Activated T-cell treated with anti-CD3 and anti-CD28 coated beads, Interleukin-2, amount 50 U/mL, for 72 hours (primary cell): ENCODE measurements at regions not wholly inside any gene's neighbourhood (a gene's known extent, or its start where the extent isn't known, plus 50 kb on each side); places are given as distances from the start of the nearest gene placed in this dataset.

ENCODE experiments used
- ATAC-seq, 2 donors: fragments of 150-1000 bp; cut with Tn5 transposase; replicated peaks in 1 of 2; 2 replicates each; pipeline ENCODE4 v1.10.0; 2021; ENCODE audit warnings: moderate library complexity in 2 of 2, mild to moderate bottlenecking in 1 of 2
- DNase-seq, 2 donors: peaks; one replicate each; pipeline ENCODE4 v3.0.0; 2021 to 2022; ENCODE audit warnings: mixed read lengths in 1 of 2
- H3K27ac Mint-ChIP-seq: one replicate; pipeline ENCODE4 v1.8.0; 2022; ENCODE audit warnings: mild to moderate bottlenecking, moderate library complexity, mixed read lengths
- H3K27me3 Mint-ChIP-seq: one replicate; pipeline ENCODE4 v1.8.0; 2022; ENCODE audit warnings: low read depth, mixed read lengths
- H3K36me3 Mint-ChIP-seq, 2 donors: one replicate each; pipeline ENCODE4 v1.8.0; 2022; ENCODE audit warnings: mixed read lengths in 2 of 2, mild to moderate bottlenecking in 1 of 2; ENCODE audit not compliant: insufficient read depth in 2 of 2
- H3K4me1 Mint-ChIP-seq: one replicate; pipeline ENCODE4 v1.8.0; 2022; ENCODE audit warnings: low read depth, mixed read lengths
- H3K4me3 Mint-ChIP-seq, 2 donors: one replicate each; pipeline ENCODE4 v1.8.0; 2022; ENCODE audit warnings: mild to moderate bottlenecking in 2 of 2, mixed read lengths in 2 of 2, moderate library complexity in 2 of 2
- H3K9me3 Mint-ChIP-seq, 2 donors: one replicate each; pipeline ENCODE4 v1.8.0; 2022; ENCODE audit warnings: mixed read lengths in 2 of 2

DNA sequence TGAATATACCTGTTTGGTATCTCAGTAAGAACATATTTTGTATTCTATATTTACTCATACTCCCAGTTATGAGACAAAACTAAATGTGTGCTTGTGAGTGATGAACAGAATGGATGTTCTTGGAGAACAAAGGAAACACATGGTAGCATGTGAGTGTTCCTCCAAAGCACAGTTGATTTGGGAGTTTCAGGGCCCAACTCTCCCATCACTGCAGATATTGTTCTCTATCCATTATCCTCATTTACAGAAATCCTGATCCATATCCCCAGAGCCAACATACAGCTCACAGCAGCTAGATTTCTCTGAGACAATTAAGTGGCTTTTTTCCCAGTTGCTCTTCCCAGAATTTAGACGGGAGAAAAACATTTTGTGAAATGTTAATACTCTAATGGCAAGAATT is 75.6 kb upstream of the MAPRE2 start:
- Mint-ChIP-seq H3K36me3 (no peaks in the 10 kb centered on the region), H3K4me1 (no peaks in the 10 kb centered on the region), H3K27me3 (peaks cover 4% of the 10 kb centered on the region), H3K9me3 (no peaks in the 10 kb centered on the region), H3K4me3 (no peak overlapping the region), H3K27ac (no peak overlapping the region)
- ATAC-seq (no peak), DNase-seq (no peak)

DNA sequence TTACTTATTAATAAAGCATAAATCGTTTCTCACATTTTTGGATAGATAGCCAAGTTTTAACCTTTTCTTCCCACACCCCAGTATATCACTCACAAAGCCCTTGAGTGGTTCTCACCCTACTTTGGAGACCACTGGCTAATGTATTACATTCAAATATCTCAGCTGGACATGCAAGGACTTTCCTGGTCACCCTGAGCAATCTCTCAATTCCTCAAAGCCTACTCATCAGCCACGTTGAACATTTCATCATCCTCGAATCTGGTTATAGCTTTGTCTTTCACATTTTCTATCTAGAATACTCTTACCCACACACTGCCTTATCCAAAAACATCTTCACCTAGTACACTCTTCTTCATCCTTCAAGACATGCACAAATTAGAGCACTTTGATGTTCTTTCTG is 71.1 kb upstream of the MAPRE2 start:
- Mint-ChIP-seq H3K27ac (no peak overlapping the region), H3K36me3 (no peaks in the 10 kb centered on the region), H3K4me3 (no peak overlapping the region), H3K27me3 (peaks cover 17% of the 10 kb centered on the region), H3K4me1 (no peaks in the 10 kb centered on the region), H3K9me3 (no peaks in the 10 kb centered on the region)
- ATAC-seq: no peak
- DNase-seq: no peak

DNA sequence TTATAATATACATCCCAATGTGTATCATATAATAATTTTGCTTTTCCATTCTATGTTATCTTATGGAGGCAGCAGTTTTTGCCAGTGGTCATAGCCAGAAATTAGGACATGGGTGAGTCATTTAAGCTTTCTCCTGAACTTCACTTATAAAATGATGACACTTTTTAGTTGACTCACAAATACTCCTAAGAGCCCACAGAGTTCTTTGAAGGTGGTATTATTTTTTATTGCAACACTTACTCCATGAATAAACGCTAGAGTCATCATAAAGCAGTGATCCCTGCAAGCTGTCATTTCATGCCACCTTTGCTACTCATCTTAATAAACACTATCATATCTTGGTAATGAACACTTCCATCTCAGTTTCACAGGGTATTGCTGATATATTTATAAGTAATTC is 69.9 kb upstream of the MAPRE2 start:
- peaks cover 0 to 2% of the 10 kb centered on the region in 2 donors for H3K36me3 Mint-ChIP-seq
- ATAC-seq: peak in 1 of 2 donors; percentile 30
- H3K4me1 Mint-ChIP-seq: peaks cover 4% of the 10 kb centered on the region
- no peak for DNase-seq
- peaks cover 29% of the 10 kb centered on the region for H3K27me3 Mint-ChIP-seq
- no peak overlapping the region for H3K27ac Mint-ChIP-seq
- no peaks in the 10 kb centered on the region for H3K9me3 Mint-ChIP-seq
- no peak overlapping the region for H3K4me3 Mint-ChIP-seq

DNA sequence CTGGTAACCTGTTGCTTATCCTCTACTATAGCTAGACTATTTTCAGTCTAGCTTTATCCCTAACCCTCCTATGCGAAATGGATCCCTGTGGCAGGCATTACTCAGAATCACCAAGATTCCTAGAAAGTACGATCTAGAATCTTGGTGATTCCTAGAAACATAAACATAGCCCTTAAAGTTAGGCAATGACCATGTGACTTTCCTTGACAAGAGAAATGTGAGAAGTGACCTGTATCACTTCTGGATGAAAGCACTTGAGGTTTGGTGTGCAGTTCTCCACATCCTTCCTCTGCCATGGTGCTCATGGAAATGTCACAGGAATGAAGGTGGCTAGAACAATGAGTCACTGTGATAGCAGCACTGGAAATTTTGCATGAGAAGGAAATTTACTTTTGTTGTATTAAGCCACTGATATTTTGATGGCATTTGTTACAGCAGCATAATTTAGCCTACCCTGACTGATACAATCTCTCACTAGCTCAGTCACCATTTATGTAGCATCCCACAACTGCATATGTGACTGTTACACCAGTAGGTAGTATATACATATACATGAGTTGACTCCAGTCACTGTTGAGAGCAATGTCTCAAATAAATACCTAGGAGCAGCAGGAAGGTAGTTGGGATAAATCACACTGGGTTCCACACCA is 68.3 kb upstream of the MAPRE2 start:
- Mint-ChIP-seq H3K27ac (no peak overlapping the region), H3K4me3 (no peak overlapping the region), H3K36me3 (peaks cover 0 to 2% of the 10 kb centered on the region in 2 donors), H3K4me1 (peaks cover 9% of the 10 kb centered on the region), H3K9me3 (no peaks in the 10 kb centered on the region), H3K27me3 (peaks cover 31% of the 10 kb centered on the region)
- DNase-seq (no peak), ATAC-seq (no peak)

DNA sequence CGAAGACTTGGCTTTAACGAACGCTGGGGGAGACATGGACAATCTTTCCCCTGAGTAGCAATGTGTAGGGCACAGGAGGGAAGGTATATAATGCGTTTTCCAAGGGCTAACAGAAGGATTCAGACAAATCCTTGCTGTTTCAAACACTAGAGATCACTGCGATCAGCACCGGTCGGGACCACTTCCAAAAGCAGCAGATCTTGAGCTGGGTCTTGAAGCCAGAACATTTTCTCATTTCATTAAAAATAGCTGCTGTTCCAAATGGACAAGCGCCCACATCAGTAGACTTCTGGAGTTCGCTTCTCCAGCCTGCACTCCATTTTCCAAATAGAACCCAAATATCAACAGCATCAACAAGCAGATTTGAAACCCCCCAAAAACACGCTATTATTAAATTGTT is 65.1 kb upstream of the MAPRE2 start:
- DNase-seq (no peak), ATAC-seq (no peak)
- Mint-ChIP-seq H3K27ac (peak overlapping the region; percentile 58), H3K4me1 (peaks cover 27% of the 10 kb centered on the region), H3K4me3 (peak overlapping the region; percentile 89 to 94), H3K27me3 (peaks cover 31% of the 10 kb centered on the region), H3K9me3 (no peaks in the 10 kb centered on the region), H3K36me3 (peaks cover 0 to 2% of the 10 kb centered on the region in 2 donors)

DNA sequence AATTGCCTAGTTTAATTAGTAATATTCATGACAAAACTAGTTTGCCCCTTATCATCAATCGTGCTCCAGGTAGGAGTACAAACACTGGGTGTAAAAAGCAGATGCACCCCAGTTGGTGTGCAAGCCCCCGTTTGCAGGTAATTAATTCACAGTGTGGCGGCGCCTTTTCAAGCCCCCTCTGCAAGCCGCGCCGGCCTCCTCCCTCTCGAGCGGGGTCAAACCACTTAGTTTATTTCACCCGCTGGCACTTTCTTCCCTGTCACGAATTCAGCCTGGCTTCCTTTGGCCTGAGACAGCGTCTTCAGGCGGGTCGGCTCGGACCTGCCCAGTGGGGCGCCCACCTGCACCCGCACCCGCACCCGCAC is 64.7 kb upstream of the MAPRE2 start:
- H3K36me3 Mint-ChIP-seq: peaks cover 0 to 2% of the 10 kb centered on the region in 2 donors
- DNase-seq (no peak), ATAC-seq (no peak)
- no peak overlapping the region for H3K27ac Mint-ChIP-seq
- H3K9me3 Mint-ChIP-seq: no peaks in the 10 kb centered on the region
- H3K27me3 Mint-ChIP-seq: peaks cover 31% of the 10 kb centered on the region
- H3K4me1 Mint-ChIP-seq: peaks cover 27% of the 10 kb centered on the region
- H3K4me3 Mint-ChIP-seq: peak overlapping the region; percentile 89 to 94

DNA sequence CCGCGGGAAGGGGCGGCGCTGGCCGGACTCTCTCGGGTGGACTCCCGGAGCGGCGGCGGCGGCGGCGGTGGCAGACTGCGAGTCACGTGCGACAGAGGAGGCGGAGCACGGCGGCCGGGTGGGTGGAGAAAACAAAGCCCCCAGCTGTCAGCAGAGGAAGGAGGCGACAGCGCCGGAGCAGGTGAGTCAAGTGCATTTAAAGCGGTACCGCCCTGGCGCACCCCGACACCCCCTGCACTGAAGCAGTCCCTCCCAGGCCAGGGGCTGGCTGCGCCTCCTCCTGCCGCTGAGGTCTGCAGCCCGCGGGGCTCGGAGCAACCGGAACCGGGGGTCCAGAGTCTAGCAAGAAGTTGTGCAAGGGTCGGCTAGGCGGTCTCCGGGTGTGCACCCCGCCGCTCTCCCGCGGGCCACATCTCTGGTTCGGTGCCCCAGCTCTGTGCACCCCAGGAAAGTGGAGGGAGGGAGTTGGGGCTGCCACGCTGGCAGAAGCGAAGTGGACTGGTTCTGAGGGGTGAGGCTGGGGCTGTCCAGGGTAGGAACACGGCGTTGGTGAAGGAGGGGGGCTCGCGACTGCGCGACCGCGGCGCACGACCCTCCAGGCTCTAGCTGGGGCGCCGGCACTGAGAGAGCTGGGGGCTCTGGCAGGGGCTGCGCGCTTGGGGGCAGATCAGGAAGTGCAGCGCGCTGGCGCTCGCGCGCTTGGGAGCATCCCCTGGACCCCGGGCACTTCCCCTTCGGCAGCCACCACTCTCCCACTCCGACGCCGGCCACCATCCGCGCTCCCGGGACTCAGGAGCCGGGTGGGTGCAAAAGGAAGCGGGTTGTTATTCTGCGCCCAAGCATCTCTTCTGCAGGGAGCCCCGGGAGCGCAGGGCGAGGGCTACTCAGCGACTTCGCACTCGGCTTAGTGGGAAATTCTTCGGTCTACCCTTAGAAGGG is 64.0 kb upstream of the MAPRE2 start:
- ATAC-seq (peak; percentile 80 to 82), DNase-seq (peak; percentile 83 to 85)
- peak overlapping the region; percentile 89 to 94 for H3K4me3 Mint-ChIP-seq
- H3K9me3 Mint-ChIP-seq: no peaks in the 10 kb centered on the region
- H3K4me1 Mint-ChIP-seq: peaks cover 27% of the 10 kb centered on the region
- no peak overlapping the region for H3K27ac Mint-ChIP-seq
- H3K27me3 Mint-ChIP-seq: peaks cover 29% of the 10 kb centered on the region
- peaks cover 0 to 2% of the 10 kb centered on the region in 2 donors for H3K36me3 Mint-ChIP-seq

DNA sequence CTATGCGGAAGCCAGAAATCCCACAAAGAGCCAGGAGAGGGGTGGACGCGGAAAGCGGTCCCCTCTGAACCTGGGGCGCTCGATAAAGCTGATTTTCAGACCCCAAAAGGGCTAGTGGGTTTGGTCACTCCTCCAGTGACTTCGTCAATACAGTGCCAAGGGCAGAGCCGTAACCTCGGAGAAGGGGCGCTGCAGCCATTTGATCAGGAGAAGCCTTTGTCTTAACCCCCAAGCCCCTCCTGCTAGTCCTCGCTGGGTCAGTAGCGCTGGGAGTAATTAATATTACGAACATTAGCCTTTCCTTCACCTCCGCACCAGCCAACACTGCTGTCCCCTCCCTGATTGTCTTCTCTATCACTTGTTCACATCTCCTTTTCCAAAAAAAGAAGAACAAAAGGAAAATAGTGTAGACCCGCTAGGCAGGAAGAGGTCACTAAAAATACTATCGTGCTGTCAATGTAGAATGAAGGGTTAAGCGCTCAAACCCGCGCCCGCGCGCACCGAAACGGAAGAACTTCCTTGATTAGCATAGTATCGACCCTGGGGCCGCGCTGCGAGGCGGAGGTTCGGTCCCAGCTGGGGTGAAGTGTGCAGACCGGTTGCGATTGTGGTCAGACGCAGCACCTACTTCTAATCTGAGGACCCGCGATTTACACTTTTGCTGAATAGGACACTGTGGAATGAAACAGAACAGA is 63.2 kb upstream of the MAPRE2 start:
- H3K27ac Mint-ChIP-seq: peak overlapping the region; percentile 76
- H3K4me1 Mint-ChIP-seq: peaks cover 27% of the 10 kb centered on the region
- peaks cover 0 to 2% of the 10 kb centered on the region in 2 donors for H3K36me3 Mint-ChIP-seq
- peak overlapping the region; percentile 89 to 94 for H3K4me3 Mint-ChIP-seq
- H3K27me3 Mint-ChIP-seq: peaks cover 24% of the 10 kb centered on the region
- H3K9me3 Mint-ChIP-seq: no peaks in the 10 kb centered on the region
- DNase-seq (peak; percentile 65 to 68), ATAC-seq (peak; percentile 38 to 42)

DNA sequence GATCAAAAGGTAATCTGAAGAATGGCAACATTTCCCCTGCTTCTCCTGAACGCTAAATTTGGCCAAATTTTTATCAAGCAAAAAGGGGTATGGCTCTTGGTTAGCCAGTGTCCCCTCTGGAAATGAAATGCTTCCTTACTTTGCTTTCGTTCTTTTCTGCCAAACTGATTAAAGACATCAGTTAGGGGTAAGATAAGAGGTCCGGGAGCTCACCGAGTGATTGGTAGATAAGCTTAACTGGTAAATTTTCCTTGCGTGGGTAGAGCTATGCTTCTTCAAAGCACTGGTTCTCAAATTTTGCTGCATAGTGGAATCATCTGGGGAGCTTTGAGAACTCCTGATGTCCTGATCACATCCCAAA is 62.7 kb upstream of the MAPRE2 start:
- Mint-ChIP-seq H3K9me3 (no peaks in the 10 kb centered on the region), H3K36me3 (peaks cover 0 to 2% of the 10 kb centered on the region in 2 donors), H3K4me1 (peaks cover 27% of the 10 kb centered on the region), H3K4me3 (peak overlapping the region; percentile 89 to 94), H3K27ac (peak overlapping the region; percentile 76), H3K27me3 (peaks cover 24% of the 10 kb centered on the region)
- ATAC-seq (no peak), DNase-seq (no peak)

DNA sequence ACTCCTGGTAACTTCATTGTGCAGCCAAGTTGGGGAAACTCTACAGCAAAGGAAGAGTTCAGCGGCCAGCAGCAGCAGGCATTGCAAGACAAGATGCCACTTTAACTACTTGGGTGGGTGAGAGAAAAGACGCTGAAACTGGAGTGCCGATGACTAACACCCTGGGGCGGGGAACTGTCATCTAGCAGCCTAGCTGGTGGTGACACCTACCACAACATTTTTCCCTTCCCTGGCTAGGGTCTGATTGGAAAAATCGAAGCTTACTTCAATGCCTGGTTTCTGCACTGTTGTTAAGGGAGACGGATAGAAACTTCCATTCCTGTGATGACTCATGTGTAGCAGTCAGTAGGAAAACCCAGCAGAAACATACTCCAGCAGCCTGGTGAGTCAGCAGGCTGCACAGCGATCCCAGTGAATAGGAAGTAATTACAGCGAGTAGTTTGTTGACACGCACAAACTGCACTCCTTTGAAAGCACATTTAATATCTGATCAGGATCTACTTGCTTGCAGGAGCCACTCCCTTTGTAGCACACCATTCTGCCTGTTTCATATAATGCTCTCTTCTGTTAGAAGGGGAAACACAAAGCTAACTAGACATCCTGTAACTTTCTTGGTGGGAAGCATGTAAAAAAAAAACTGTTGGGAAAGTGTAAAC is 62.1 kb upstream of the MAPRE2 start:
- Mint-ChIP-seq H3K27ac (peak overlapping the region; percentile 2), H3K36me3 (peaks cover 0 to 2% of the 10 kb centered on the region in 2 donors)

DNA sequence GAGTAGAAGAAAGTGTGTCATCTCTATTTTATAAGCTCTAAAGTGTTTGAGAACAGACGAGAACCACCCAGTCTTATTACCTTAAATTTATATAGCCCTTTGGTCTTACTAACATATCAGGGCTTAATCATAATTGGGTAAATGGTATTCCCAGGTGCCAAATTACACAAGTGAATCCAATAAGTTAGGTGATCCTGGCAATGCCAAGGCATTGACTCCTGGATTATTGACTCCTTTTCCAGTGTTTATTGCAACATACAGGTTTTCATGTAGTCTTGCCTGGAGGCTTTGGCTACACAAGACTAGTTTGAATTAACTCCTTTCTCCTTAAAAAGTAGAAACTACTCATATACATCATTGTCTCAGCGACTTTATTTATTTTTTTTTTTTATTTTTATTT is 59.7 kb upstream of the MAPRE2 start:
- ATAC-seq (no peak), DNase-seq (no peak)
- Mint-ChIP-seq H3K27ac (no peak overlapping the region), H3K9me3 (no peaks in the 10 kb centered on the region), H3K27me3 (peaks cover under 1% of the 10 kb centered on the region), H3K36me3 (no peaks in the 10 kb centered on the region), H3K4me3 (no peak overlapping the region), H3K4me1 (peaks cover 21% of the 10 kb centered on the region)

More for the DNA sequence above, 62.1 kb upstream of the MAPRE2 start:
- peak overlapping the region; percentile 89 to 94 for H3K4me3 Mint-ChIP-seq
- peaks cover 27% of the 10 kb centered on the region for H3K4me1 Mint-ChIP-seq
- no peaks in the 10 kb centered on the region for H3K9me3 Mint-ChIP-seq
- peaks cover 24% of the 10 kb centered on the region for H3K27me3 Mint-ChIP-seq
- DNase-seq (peak; percentile 70 to 83), ATAC-seq (peak; percentile 72 to 75)

DNA sequence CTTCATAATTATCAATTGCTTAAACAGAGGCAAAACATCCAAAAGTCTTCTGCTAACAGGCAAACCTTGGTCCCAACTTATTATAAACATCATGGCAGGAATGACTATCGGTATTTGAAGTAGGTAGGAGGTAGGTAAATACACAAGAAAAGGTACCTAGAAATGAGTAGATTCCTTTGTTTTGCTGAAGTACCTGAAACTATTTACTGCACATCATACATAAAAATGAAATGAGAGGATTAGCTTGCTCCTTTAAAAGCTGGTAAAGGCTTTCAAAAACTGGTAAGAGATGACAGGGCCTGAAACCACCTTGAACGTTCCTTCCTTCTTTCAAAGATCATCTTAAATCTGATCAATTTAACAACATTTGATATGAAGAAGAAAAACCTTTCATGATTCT is 55.2 kb upstream of the MAPRE2 start:
- H3K4me3 Mint-ChIP-seq: no peak overlapping the region

DNA sequence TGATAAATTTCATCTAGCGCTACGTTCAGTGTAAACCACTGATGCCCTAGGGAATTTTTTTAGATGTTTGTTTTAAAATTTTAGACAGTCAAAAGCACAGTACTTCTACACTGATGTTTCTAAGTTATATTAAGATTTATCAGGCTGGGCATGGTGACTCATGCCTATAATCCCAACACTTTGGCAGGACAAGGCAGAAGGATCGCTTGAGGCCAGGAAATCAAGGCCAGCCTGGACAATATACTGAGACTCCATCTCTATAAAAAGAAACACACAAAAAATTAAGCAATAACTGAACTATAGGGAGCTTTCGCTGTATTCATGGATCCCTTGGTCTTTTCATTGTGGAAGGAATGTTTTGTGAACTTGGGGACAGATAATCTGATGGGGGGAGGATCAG is 50.6 kb upstream of the MAPRE2 start:
- H3K36me3 Mint-ChIP-seq: no peaks in the 10 kb centered on the region

More for the DNA sequence above, 55.2 kb upstream of the MAPRE2 start:
- DNase-seq (no peak), ATAC-seq (peak; percentile 33 to 68)
- H3K4me1 Mint-ChIP-seq: no peaks in the 10 kb centered on the region
- no peak overlapping the region for H3K27ac Mint-ChIP-seq
- H3K27me3 Mint-ChIP-seq: no peaks in the 10 kb centered on the region
- no peaks in the 10 kb centered on the region for H3K36me3 Mint-ChIP-seq
- H3K9me3 Mint-ChIP-seq: no peaks in the 10 kb centered on the region

More for the DNA sequence above, 50.6 kb upstream of the MAPRE2 start:
- H3K27me3 Mint-ChIP-seq: no peaks in the 10 kb centered on the region
- DNase-seq: no peak
- H3K4me1 Mint-ChIP-seq: peaks cover 8% of the 10 kb centered on the region
- no peak overlapping the region for H3K27ac Mint-ChIP-seq
- H3K4me3 Mint-ChIP-seq: no peak overlapping the region
- ATAC-seq: no peak
- H3K9me3 Mint-ChIP-seq: no peaks in the 10 kb centered on the region
